ENCODE measurements at regions not wholly inside any gene's neighbourhood (a gene's known extent, or its start where the extent isn't known, plus 50 kb on each side); places are given as distances from the start of the nearest gene placed in this dataset.

GRCh38 chr10:4249841-4250586, 465.0 kb upstream of the KLF6 start:
- H3K9me3 Mint-ChIP-seq (ENCODE audit: unreplicated experiment): peaks cover 10% of the 10 kb centered on the region
- BruUV-seq (replicated peaks): no TSS peak
- H3K36me3 Mint-ChIP-seq (ENCODE audit: insufficient read depth, unreplicated experiment): no peaks in the 10 kb centered on the region
- no peak overlapping the region for H3K4me3 Mint-ChIP-seq (ENCODE audit: unreplicated experiment)
- no peak for TF ChIP-seq CTCF (IDR thresholded peaks at IDR 0.05; ENCODE audit: unreplicated experiment)
- intact Hi-C loops (cut with micrococcal nuclease): loop anchor here (5.0 kb wide), 1 partner anchor 508 kb away; no protein-coding TSS in a partner anchor
- H3K27me3 Mint-ChIP-seq (ENCODE audit: insufficient read depth, unreplicated experiment): no peaks in the 10 kb centered on the region
- POLR2A ChIA-PET: interaction anchor here (0.7 to 1.6 kb wide), 5 partner anchors 13 to 465 kb away, joined by 3 to 9 read pairs (median 4); partner anchors contain the start of gene KLF6
- peaks cover 40% of the 10 kb centered on the region for H3K4me1 Mint-ChIP-seq (ENCODE audit: insufficient read depth, unreplicated experiment)
- CTCF ChIA-PET: interaction anchor here (0.6 kb wide), 2 partner anchors 63 to 421 kb away, joined by 3 read pairs; no protein-coding TSS in a partner anchor
- peak; percentile 94 for DNase-seq (ENCODE audit: unreplicated experiment)
- peak overlapping the region; percentile 84 for H3K27ac Mint-ChIP-seq (ENCODE audit: low read depth, unreplicated experiment)

GRCh38 chr10:4247379-4247778, 462.4 kb upstream of the KLF6 start:
- no peak for TF ChIP-seq CTCF (IDR thresholded peaks at IDR 0.05; ENCODE audit: unreplicated experiment)
- Mint-ChIP-seq H3K9me3 (ENCODE audit: unreplicated experiment) (peaks cover 10% of the 10 kb centered on the region), H3K27ac (ENCODE audit: low read depth, unreplicated experiment) (peak overlapping the region; percentile 43), H3K4me1 (ENCODE audit: insufficient read depth, unreplicated experiment) (peaks cover 55% of the 10 kb centered on the region), H3K27me3 (ENCODE audit: insufficient read depth, unreplicated experiment) (no peaks in the 10 kb centered on the region), H3K4me3 (ENCODE audit: unreplicated experiment) (no peak overlapping the region), H3K36me3 (ENCODE audit: insufficient read depth, unreplicated experiment) (no peaks in the 10 kb centered on the region)
- POLR2A ChIA-PET: interaction anchor here (0.6 to 2.2 kb wide), 4 partner anchors 10 to 465 kb away, joined by 3 to 6 read pairs (median 3); partner anchors contain the start of gene KLF6
- CTCF ChIA-PET: no interaction called here
- intact Hi-C loops (cut with micrococcal nuclease): no loop called here
- no peak for DNase-seq (ENCODE audit: unreplicated experiment)
- no TSS peak for BruUV-seq (replicated peaks)

GRCh38 chr10:4246881-4247358, 461.9 kb upstream of the KLF6 start:
- Mint-ChIP-seq H3K36me3 (ENCODE audit: insufficient read depth, unreplicated experiment) (no peaks in the 10 kb centered on the region), H3K4me3 (ENCODE audit: unreplicated experiment) (no peak overlapping the region), H3K27me3 (ENCODE audit: insufficient read depth, unreplicated experiment) (no peaks in the 10 kb centered on the region), H3K27ac (ENCODE audit: low read depth, unreplicated experiment) (peak overlapping the region; percentile 43), H3K4me1 (ENCODE audit: insufficient read depth, unreplicated experiment) (peaks cover 60% of the 10 kb centered on the region), H3K9me3 (ENCODE audit: unreplicated experiment) (peaks cover 10% of the 10 kb centered on the region)
- BruUV-seq (replicated peaks): no TSS peak
- CTCF ChIA-PET: no interaction called here
- intact Hi-C loops (cut with micrococcal nuclease): no loop called here
- DNase-seq (ENCODE audit: unreplicated experiment): peak; percentile 61
- TF ChIP-seq CTCF (IDR thresholded peaks at IDR 0.05; ENCODE audit: unreplicated experiment): no peak
- POLR2A ChIA-PET: interaction anchor here (0.6 to 2.2 kb wide), 5 partner anchors 10 to 465 kb away, joined by 3 to 6 read pairs (median 3); partner anchors contain the start of gene KLF6

- Mint-ChIP-seq H3K36me3 (ENCODE audit: insufficient read depth, unreplicated experiment) (no peaks in the 10 kb centered on the region), H3K9me3 (ENCODE audit: unreplicated experiment) (peaks cover 10% of the 10 kb centered on the region), H3K27ac (ENCODE audit: low read depth, unreplicated experiment) (peak overlapping the region; percentile 77), H3K27me3 (ENCODE audit: insufficient read depth, unreplicated experiment) (no peaks in the 10 kb centered on the region), H3K4me3 (ENCODE audit: unreplicated experiment) (peak overlapping the region; percentile 45), H3K4me1 (ENCODE audit: insufficient read depth, unreplicated experiment) (peaks cover 50% of the 10 kb centered on the region)
- TF ChIP-seq CTCF (IDR thresholded peaks at IDR 0.05; ENCODE audit: unreplicated experiment): no peak
- no TSS peak for BruUV-seq (replicated peaks)
- intact Hi-C loops (cut with micrococcal nuclease): loop anchor here (5.0 kb wide), 1 partner anchor 391 kb away; no protein-coding TSS in a partner anchor
- ChIA-PET CTCF (no interaction called here), POLR2A (interaction anchor here (0.6 to 2.3 kb wide), 15 partner anchors 9 to 486 kb away, joined by 3 to 12 read pairs (median 4); partner anchors contain the start of gene KLF6)
- peak; percentile 92 for DNase-seq (ENCODE audit: unreplicated experiment)
Observed at GRCh38 chr10:4243651-4244050, 458.6 kb upstream of the KLF6 start.
